H54 (cell line): ENCODE measurements at regions not wholly inside any gene's neighbourhood (a gene's known extent, or its start where the extent isn't known, plus 50 kb on each side); places are given as distances from the start of the nearest gene placed in this dataset.

ENCODE experiments used
- DNase-seq: peaks from one replicate; pipeline ENCODE4 v3.0.0; 2011; ENCODE audit warnings: low spot score, mixed read lengths; ENCODE audit not compliant: insufficient read length
- FAIRE-seq: peaks from 3 replicates; lab custom pipeline; 2011; peaks lifted over from hg19 to GRCh38; lab: Jason Lieb, UNC
- POLR2A ChIP-seq: IDR thresholded peaks from 2 replicates; pipeline ENCODE4 v1.6.1; 2011; ENCODE audit warnings: low read depth, mild to moderate bottlenecking, low read length

DNA sequence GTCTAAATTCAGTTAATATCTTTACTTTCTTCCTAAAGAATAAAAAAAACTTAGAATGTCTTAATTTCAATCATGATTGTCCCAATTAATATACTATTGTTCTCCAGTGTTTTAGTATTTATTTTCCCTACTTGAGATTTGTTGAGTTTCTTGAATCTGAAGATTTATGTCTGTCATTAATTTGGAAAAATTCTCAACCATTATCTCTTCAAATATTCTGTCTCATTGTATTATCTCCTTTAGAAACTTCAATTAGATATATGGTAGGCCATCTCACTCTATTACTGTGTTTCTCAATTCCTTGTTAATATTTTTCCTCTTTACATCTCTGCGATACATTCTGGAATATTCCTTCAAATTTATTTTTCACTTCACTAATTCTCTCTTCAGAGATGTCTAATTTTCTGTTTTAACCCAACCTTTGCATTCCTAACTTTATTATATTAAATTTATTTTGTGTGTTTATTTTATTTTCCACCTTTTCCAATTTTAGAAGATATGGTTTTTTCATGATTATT is 268.6 kb downstream of the QKI start:
- FAIRE-seq, result no peak
- TF ChIP-seq POLR2A, result no peak
- no peak for DNase-seq

DNA sequence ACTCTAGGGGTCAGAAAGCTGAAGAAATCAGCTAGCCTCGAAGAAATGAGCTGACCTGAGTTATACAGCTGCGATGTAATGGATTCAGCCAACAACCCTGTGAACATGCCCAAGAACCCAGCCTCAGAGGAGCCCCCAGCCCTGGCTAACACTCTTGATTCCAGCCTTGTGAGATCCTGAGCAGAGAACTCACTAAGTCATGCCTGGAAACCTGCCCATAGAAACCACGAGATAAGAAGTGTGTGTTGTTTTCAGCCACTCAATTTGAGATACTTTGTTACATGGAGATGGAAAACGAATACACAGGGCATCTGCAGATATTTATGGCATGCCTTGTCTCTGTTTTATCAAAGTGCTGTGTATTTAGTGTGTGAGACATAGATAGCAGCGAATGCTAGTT is 265.2 kb downstream of the QKI start:
- no peak for TF ChIP-seq POLR2A
- DNase-seq, result no peak
- FAIRE-seq, result no peak

DNA sequence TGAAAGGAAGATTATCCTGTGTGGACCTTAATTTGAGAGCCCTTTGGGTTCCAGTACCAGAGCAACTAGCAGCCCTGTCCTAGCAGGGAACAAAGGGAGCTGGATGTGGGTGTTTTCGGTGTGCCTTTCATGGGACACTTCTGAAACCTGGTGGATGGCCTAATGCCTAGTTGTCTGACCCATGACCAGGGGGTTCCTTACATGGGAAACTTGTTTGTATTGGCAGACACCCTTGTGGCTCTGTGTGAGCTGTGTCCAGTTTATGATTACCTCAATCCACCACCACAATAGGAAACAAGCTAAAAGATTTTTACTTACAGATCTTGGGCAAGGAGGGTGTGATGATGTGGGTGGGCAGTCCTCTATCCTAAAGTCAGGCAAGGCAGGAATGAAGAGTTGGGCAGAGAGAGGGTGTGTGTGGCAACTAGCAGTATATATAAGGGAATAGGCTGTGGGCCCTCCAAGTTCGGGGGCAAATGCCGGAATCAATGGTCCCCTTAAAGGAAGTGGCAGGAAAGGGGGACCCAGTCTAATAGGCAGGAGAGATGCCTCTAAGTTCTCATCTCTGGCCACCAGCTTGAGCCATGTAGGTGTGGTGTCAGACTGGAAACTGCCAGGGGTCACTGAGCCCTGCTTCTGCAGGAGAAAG is 264.6 kb downstream of the QKI start:
- DNase-seq (no peak), FAIRE-seq (no peak)
- TF ChIP-seq POLR2A, result no peak

- DNase-seq (no peak), FAIRE-seq (no peak)
- TF ChIP-seq POLR2A, result no peak
Measured at GRCh38 chr6:163675611-163676010, 261.1 kb downstream of the QKI start.

DNA sequence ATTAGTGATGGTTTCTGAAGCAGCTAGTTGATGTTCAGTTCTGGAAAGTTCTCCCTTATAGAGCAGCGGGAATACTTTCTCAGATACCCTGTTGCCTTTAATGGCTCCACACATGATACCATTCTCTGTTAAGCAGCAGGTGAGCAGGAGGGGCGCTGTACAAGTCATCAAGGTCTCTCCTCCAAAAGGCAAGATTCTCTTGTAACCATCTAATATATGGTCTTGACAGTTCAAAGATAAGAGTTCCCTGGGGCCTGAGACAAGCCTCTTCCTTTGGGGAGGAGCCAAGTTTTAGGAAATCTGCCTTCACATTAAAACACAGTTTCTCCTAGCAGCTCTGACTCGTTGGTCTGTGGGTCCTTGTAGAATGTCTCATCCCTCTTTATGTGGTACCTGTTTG is 258.2 kb downstream of the QKI start:
- DNase-seq, result no peak
- FAIRE-seq, result no peak
- no peak for TF ChIP-seq POLR2A

- TF ChIP-seq POLR2A, result no peak
- DNase-seq, result no peak
- no peak for FAIRE-seq
Measured at GRCh38 chr6:163671791-163672190, 257.3 kb downstream of the QKI start.

DNA sequence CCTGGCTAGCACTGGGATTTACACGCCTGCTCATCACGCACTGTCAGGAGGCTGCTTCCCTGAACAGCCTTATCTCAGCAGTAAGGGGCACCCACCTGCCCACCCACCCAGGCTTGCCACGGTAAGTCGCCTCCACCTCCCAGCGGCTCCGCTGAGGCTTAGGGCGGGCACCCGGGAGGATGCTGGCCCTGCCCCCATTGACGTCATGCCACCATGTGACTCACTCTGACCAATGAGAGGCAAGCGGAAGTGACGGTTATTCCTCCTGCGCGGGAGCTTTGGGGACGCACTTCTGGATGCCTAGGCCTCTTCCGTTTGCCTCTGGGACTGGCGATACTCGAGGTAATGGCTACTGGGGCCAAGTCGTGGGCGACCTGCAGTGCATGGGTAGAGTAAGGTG is 256.8 kb downstream of the QKI start:
- FAIRE-seq (no peak), DNase-seq (no peak)
- no peak for TF ChIP-seq POLR2A

DNA sequence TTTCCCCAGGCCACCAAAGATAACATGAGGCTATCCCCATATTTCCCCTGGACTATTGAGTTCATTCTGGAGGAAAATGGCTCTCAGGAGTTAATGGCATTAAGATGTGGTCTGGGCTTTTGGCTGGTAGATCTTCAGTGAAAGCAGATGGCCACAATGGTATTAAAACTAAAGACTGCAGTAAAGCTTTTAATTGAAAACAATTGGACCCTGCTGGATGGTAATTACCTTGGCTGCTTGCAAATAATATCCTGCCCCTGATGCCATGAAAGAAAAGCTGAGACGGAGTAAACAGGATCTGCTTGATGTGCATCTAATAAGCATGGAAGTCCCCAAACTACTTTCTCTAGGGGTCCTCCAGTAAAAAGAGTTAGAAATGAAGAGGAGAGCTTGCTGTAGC is 255.8 kb downstream of the QKI start:
- no peak for TF ChIP-seq POLR2A
- FAIRE-seq (no peak), DNase-seq (no peak)

GRCh38 chr6:163668061-163668426 is 253.5 kb downstream of the QKI start:
- no peak for TF ChIP-seq POLR2A
- no peak for DNase-seq
- FAIRE-seq, result no peak

- DNase-seq (no peak), FAIRE-seq (no peak)
- no peak for TF ChIP-seq POLR2A
Measured at GRCh38 chr6:163667372-163668060, 253.0 kb downstream of the QKI start.

- FAIRE-seq (no peak), DNase-seq (no peak)
- TF ChIP-seq POLR2A, result no peak
Measured at GRCh38 chr6:163665464-163665863, 250.9 kb downstream of the QKI start.

DNA sequence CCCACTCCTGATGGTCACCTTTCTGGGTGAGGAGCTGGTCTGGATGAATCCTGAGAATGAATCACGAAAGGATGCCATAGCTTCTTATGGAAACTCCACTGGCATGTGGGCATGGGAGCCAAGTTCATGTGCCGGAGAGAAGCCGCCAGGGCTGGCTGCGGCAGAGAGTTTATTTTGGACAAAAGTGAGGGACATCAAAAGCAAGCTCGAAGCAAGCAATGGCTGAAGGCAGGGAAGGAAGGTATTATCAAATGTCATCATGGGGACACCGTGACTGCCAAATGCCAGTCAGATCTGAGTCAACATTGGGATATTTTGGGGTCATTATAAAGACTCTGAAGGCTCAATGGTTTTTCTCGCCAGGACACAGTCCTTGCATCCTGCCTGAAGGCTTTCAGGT is 249.1 kb downstream of the QKI start:
- DNase-seq (no peak), FAIRE-seq (no peak)
- TF ChIP-seq POLR2A, result no peak

GRCh38 chr6:163662604-163663225 is 248.2 kb downstream of the QKI start:
- DNase-seq (no peak), FAIRE-seq (no peak)
- TF ChIP-seq POLR2A, result no peak

- TF ChIP-seq POLR2A, result no peak
- FAIRE-seq (no peak), DNase-seq (no peak)
Measured at GRCh38 chr6:163661272-163661671, 246.8 kb downstream of the QKI start.
